Stimulated activated CD4-positive, alpha-beta T cell treated with anti-CD3 and anti-CD28 coated beads, Interleukin-1b, Interleukin-23, amount 100 ng/mL, for 24 hours (primary cell): ENCODE measurements at regions not wholly inside any gene's neighbourhood (a gene's known extent, or its start where the extent isn't known, plus 50 kb on each side); places are given as distances from the start of the nearest gene placed in this dataset.

Source experiments
- DNase-seq, 4 experiments: peaks; one replicate each; pipeline ENCODE4 v3.0.0-alpha.2; 2020; ENCODE audit warnings: low read depth in 4 of 4, low spot score in 1 of 4

DNA sequence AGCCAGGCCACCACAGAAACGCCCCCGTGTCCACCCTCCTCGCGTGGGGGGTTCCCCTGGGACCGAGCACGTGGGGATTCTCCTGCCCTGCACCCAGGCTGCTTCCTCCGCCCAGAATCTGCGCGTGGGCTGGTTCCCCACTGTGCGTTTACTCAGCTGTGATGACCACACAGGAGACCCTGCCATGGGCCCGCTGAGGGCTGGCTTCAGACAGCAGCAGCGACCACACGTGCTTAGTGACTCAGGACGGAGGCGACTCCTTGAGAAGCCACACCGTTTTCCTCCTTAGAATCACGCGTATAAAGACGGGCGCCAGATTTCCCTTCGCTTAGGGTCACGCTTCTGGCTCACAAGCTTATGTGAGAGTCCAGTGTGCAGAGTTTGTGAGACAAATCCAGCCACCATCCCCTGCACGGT, 63.9 kb upstream of the PDE10A start:
- no peak for DNase-seq

DNA sequence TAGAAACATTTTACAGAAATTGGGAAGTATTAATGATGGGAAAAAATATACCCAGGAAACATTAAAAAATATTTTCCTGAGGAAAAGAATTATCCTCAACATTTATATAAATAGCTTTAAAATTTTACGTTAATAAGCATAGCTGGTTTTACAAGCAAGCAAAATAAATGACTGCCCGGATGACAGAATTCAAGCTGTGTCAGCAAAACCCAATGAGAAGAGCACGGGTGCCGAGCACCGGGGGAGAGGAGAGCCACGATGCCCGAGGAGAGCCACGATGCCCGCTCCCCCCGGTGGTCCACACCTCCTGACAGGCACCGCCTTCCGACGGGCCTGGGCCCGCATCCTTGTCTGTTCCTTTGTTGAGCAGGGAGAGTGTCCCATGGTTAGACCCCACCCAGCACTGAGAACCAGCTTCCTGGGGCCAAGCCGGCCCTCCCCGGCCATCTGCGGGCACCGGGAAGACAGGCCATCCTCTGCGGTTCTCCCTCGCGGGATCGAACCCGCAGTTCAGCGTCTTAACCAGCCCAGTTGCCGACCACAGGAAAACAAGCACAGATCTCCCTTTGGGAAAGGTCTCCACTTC, 63.3 kb upstream of the PDE10A start:
- no peak for DNase-seq

DNA sequence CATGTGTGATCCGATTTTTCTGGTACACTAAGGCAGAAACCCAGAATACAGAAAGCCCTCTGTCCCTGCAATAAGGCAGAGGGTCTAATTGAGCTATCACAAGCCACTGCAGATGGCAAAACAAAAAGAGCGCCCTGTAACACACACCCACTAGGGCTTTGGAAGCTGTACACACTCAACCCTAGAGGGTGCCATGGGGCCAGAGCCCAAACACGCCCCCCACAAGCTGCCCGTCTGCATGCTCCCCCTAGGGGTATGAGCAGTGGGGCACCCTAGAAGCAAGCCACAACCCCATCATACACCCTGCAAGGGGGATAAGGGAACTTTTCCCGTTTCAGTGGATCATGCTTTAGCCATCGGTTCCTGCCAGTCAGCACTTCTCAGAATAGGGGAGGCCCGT, 62.2 kb upstream of the PDE10A start:
- no peak for DNase-seq

DNA sequence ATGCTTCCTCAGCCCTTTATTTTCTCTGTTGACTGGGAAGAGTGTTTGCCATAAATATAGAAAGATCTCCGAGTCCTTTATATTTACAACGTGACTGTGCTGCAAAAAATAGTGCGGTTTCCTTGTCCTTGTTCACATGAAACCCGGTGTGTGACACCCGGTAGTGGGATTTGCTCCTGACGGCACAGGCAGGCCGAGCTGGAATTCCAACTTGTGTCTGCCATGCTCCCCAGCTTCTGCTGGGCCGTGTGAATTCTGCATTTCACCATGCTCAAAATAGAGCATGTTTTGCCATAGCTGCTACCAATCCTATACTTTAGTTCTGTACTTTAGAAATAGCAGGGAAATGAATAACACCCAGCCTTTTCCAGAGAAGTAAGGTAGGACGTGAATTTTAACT, 60.3 kb upstream of the PDE10A start:
- DNase-seq, result no peak

DNA sequence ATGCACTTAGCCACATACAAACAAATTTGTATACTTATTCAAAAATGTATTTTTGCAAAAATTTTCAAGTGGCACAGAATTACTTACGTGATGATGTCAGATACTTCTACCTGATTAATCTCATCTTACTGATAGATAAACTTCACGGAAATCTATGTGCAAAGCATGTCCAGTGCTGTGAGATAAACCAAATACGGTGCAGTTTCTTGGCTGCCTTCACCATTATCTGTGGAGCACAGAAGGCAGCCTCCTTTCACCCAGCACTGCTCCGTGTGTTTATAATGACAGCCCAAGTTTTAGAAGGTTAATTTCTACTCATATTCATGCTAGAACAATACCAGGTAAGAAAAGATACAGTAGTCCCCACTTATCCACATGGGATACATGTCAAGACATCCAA, 59.0 kb upstream of the PDE10A start:
- no peak for DNase-seq

DNA sequence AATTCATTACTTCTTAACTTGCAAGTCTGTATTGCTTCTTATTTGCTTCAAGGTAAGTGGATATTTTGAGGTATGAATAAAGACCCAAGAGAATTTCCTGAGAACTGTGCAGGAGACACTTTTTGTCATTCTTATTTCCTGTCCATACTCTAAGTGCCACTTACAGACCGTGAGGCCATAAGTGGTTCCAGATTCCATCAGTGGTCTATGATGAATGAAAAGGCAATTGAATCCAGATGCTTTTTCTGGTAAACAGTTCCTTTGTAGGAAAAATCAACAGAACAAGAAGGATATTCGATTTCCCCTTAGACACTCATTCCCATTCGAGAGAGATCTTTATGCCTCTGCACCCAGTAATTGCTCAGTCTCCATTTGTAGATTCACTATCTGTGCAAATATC, 58.3 kb upstream of the PDE10A start:
- DNase-seq, result no peak

DNA sequence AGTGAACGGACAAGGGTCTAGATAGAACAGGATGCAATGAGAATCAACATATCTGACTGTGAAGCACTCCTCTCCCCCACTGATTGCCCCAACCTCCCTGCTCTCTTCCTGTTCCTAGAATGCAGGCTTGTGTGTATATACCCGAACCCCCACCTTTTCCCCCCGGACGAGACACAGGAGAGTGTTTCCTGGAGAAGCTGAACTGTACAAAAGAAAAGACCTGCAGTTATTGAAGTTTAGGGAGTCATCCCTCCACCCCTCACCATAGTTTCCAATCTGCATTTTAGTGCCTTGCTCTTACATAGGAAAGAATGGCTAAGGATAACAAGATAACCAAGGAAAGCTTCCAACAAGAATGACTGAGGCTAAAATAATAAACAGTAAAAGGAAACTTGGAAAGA, 55.5 kb upstream of the PDE10A start:
- no peak for DNase-seq

DNA sequence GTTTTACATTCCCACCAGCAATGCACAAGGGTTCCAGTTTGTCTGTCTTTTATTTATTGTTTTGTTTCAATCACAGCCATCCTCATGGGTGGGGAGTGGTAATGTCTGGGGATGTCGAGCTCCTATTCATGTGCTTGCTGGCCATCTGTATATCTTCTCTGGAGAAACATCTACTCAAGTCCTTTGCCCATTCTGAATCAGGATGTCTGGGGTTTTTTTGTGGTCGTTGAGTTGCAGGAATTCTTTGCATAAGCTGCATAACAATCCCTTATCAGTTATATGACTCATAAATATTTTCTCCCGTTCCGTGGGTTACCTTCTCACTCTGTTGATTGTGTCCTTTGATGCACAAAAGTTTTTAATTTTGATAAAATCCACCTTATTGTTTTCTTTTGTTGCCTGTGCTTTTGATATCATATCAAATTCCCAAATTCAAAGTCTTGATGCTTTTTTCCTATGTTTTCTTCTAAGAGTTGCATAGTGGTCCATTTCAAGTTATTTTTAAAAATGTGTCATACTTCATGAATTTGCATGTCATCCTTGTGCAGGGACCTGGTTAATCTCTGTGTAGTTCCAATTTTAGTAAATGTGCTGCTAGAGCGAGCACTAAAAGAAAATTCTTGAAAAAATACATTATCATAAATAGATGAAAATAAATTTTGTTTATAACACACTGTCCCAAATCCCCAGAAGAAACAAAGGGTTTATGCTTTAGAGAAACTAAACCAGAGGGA, 54.9 kb upstream of the PDE10A start:
- DNase-seq, result no peak

DNA sequence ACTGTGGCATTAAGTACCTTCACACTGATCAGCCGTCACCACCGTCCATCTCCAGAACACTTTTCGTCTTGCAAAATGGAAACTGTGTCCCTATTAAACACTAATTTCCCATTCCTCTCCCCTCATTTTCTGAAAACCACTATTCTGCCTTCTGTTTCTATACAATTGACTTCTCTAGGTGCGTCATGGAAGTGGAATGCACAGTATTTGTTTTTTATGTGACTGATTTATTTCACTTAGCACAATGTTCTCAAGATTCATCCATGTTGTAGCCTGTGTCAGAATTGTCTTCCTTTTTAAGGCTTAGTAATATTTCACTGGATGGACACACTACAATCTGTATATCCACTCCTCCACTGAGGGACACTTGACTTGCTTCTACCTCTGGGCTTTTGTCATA, 53.8 kb upstream of the PDE10A start:
- DNase-seq, result no peak

DNA sequence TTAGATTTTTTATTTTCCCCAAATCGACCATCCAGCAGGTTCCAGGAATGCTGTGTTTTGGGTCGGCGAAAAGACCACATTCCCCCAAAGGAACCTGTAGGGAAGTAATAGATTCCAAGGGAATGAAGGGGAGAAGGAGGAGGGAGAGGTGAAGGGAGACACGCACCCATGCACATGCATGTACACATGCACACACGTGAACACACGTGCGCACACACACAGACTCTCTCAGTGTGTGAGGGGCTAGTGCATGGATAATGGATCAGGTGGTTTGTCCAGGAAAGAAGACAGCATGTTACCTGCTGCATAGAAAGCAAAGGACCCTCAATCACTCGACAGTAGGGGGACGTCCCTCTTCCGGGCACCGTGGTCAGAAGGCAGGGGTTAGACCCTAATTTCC, 52.4 kb upstream of the PDE10A start:
- DNase-seq, result no peak

DNA sequence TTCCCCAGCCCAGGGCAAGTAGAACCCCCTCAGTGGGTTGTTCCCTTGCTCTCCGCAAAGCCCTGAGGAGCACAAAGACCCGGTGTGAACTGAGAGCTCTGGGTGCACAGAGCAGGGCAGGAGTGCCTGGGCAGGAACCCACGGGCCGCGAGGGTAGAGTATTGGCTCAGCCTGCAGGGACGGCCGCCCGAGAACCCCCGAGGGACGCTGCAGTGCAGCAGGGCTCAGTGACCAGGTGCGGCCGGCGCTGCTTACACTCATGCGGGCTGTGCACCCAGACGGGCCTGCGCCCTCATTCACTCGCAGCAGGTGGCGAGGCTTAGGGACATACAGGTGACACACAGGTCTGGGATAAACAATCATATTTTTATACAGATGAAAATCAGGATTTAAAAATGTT, 51.9 kb upstream of the PDE10A start:
- DNase-seq, result no peak

DNA sequence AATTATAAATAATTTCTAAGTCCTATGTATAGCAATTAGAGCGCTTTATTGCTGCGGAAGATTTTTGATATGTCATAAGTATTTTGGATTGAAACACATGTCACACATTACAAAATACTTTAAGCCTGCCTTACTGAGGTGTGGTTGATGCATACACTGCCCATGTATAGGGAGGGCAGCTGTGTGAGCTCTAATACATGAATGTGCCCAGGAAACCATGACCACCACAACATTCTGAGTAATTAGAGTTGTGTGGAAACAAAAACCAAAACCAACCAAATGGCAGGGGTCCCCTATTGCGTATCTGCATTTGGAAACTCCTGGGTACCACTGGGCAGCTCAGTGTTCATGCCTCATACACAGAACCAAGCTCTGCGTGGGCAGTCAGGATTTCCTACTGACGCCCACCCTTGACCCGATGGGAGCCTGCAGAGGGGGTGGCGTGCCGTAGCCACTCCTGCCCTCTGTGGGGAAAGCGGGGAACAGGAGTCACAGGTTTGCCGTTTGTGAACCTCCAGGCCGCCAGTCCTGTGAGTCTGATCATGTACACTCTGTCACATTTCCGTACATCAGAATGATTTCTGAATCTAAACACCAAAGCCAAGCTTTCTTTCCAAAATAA, 50.9 kb upstream of the PDE10A start:
- DNase-seq, result no peak
